HG03469 (cell line): ENCODE measurements at regions not wholly inside any gene's neighbourhood (a gene's known extent, or its start where the extent isn't known, plus 50 kb on each side); places are given as distances from the start of the nearest gene placed in this dataset.
"Not testable (repeated sequence)": the region's sequence is repeated elsewhere in the genome, so short reads cannot be mapped to it uniquely, and the experiment has no call there.

ENCODE experiments used
- ATAC-seq: cut with Tn5 transposase; IDR thresholded peaks from one replicate; pipeline ENCODE4 v1.9.1; 2021; ENCODE audit warnings: mild to moderate bottlenecking, moderate library complexity, moderate number of reproducible peaks; ENCODE audit not compliant: unreplicated experiment

DNA sequence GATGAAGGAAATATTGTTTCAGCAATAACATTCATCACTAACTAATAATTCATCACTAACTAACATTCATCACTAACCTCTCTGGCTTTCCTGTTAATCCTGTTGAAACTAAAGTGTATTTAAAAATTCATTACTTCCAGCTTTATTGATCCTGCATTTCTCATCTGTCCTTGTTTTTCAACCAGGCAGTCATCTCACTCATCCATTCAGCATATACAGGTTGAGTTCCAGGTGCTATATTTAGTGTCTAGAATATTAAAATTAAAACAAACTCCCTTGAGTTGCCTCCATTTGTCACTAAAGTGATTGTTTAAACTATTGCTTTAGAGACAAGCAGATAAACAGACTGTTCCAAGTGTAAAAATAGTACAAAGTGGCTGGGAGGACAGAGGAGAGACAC is 58.1 kb downstream of the ATXN7L3B start:
- ATAC-seq: no peak

DNA sequence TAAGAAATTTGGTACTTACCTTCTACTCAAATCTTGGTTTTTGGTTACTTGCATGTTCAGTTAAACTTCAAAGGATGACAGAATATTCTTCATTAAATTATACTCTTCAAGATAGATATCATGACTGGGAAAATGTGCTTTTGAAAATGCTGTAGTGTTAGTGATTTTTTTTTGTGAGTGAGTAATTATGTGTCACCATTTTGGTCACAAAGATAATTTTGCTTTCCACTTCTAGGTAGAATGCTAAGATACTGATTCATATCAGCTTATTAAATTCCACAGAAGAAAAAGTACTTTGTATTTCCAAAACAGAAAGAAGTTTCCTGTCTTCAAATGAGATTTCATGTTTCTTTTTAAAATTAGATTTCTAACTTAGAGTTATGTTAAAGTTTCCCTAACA is 61.2 kb downstream of the ATXN7L3B start:
- ATAC-seq: no peak

DNA sequence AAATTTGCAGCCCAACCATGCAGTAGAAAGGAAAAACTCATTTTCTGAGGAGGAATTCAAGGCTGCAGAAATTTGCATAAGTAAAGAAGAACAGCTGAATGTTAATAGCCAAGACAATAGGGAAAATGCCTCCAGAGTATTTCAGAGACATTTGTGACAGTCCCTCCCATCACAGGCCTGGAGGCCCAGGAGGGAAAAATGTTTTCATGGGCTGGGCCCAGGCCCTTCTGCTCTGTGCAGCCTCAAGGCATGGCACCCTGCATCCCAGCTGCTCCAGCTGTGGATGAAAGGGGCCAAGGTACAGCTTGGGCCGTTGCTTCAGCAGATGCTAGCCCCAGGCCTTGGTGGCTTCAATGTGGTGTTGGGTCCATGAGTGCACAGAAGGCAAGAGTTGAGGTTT is 62.3 kb downstream of the ATXN7L3B start:
- ATAC-seq: no peak

DNA sequence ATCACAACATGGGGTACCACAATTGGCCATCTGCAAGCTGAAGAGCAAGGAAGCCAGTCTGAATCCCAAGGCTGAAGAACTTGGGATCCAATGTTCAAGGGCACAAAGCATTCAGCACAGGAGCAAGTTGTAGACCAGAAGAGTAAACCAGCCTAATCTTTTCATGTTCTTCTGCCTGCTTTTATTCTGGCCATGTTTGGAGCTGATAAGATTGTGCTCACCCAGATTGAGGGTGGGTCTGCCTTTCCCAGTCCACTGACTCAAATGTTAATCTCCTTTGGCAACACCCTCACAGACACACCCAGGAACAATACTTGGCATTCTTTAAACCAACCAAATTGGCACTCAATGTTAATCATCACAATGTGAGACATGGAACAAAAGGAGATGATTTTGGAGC is 63.2 kb downstream of the ATXN7L3B start:
- not testable (repeated sequence) for ATAC-seq

DNA sequence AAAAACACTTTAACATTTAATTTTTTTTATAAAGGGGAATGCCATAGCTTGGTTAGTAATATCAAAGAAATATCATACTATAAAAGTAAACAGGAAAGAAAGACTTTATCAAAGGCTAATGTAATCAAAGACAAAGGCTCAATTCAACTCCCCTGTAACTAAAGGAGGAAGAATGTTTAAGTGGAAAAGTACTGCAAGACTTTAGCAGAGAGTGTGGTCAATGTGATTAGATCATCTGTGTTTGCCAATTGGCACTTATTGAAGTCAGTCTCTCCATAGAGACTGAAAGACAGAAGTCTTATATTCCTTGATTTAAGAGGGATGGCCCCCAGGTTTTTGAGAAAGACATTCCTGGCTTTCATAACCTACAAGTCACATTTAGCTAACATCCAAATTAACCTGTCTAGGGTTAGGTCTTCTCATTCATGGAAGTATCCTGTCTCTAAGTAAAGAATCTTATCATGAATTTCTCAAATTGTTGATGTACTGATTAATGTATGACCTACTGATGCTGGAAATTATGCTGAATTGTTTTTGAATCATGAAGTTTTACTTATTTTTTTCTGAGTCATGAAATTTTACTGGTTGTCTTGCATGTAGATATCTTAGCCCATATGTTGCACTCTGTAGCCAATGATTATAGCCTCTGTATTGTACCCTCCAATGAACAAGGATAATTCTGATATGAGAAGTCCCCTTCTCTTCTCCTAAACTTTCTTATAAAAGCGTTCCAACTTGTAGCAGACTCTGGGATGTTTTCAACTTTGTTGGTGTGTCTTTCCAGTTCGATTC is 65.4 kb downstream of the ATXN7L3B start:
- no peak for ATAC-seq

DNA sequence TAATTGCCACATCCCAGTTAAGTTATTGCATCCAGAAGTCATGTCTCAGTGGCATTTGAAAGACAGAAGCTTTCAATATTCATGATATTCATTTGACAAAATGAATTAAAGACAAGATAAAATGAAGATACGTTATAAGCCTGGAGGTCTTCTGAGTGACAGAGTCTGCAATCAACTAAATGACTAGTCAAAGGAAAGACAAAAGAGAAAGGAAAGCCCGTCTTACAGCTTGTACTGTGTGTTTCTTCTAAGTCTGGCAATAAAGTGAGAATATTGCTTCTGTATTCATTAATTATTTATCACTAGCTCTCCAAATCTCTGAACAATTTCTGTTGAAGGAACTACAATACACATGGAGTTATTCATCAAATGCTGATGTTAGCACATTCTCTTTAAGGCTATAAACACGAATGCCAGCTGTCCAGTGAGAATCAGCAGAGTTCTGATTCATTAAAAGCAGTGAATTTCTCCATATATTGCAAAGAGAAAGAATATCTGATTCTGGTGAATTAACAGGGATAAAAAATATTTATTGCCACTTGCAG is 70.7 kb downstream of the ATXN7L3B start:
- ATAC-seq: no peak

DNA sequence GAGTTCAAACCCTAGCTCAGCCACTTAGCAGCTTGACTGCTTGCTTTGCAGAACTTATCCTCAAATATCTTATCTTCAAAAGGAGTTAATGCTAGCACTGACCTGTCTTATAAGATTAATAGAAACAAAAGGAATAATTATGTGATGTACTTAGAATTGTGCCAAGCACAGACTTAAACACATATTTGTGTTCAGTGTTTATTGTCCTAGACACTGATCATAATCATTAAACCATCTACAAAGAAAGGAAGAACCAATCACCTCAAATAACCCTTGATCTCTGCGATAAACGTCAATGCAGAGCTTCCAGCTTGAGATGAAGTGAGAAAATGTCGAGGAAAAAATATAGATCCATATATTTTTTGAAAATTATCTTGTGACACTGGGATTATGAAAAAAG is 73.1 kb downstream of the ATXN7L3B start:
- ATAC-seq: no peak

DNA sequence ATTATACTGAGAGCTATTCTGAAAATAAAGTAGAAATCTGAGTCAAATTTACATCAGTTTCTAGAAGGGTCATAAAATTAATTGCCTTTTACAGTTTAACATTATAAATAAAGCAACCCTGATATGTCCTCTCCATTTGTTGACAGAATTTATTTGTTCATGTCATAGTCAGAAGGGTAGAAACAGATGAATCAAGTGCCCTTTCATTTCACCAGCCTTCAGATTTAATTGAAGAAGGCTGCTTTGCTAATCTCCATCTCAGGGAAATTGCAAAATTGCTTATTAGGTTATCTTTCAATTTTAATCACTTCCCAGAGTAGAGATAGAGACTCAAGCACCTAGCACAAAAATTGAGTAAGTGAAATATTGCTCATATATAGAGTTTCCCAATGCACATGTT is 76.8 kb downstream of the ATXN7L3B start:
- no peak for ATAC-seq

DNA sequence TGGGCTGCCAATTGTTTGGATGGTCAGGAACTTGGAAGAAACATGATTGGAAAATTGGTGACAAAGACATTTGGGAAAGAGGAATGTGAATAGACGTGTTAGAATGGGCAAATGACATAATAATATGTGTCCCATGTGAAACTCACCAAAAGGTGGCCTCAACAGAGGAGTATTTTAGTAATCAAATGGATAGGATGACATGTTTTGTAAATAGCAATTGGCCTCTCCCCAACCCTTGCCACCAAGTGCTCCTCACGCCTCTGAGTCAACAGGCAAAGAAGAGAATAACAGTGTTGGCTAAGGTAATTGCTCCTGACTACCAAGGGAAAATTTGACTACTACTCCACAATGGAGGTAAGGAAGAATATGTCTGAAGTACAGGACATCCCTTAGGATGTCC is 81.4 kb downstream of the ATXN7L3B start:
- ATAC-seq: no peak

DNA sequence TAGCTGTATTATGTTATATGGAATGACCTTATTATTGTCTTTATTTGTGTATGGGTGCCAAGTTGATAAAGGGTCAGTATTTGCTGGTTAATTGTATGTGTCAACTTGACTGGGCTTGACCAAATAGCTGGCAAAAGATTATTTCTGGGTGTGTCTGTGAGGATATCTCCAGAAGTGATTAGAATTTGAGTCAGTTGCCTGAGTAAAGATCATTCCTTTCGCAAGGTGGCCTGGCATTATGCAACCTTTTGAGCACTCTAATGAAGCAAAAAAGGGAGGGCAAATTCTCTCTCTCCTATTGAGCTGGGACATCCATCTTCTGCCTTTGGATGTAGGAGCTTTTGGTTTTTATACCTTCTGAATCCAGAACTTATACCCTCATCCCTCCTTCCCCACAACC is 82.2 kb downstream of the ATXN7L3B start:
- ATAC-seq: no peak

DNA sequence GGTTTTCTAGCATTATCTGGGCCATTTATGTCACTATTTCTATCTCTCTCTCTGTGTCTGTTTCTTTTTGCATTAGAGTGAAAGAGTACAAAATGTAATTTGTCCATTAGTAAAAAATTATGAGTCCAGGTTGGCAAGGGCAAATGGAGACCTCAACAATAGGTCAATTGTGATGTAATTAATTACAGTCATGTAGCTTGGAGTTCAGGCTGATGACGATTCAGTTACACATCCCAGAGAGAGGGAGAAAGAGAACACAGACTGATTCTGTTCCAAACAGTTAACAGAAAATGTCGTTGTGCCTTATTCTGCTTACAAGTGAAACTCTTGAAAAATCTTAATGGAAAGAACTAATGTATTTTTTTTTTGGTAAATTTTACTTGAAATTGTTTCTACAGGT is 83.3 kb downstream of the ATXN7L3B start:
- no peak for ATAC-seq

DNA sequence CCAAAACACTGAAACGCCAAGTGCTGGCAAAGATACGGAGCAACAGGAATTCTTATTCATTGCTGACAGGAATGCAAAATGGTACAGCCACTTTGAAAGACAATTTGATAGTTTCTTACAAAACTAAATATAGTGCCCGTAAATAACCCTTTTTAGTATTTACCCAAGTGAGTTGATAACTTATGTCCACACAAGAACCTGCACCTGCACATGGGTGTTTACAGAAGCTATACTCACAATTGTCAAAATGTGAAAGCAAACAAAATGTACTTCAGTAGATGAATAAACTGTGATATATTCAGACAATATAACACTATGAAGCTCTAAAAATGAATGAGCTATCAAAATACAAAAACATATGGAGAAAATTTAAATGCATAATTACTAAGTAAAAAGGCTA is 86.6 kb downstream of the ATXN7L3B start:
- no peak for ATAC-seq

DNA sequence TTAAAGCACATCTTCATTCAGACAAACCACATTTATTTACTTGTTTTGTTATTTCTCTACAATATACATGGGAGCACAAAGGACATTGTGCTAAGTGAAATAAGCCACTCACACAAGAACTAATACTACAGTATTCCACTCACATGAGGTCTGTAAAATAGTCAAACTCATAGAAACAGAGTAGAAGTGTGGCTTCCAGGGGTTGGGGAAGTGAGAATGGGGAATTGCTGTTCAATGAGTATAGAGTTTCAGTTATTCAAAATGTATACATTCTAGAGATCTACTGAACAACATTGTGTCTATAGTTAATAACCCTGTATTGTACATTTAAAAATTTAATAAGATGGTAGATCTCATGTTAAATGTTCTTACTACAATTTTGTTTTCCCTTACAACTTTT is 88.8 kb downstream of the ATXN7L3B start:
- ATAC-seq: peak; percentile 85

DNA sequence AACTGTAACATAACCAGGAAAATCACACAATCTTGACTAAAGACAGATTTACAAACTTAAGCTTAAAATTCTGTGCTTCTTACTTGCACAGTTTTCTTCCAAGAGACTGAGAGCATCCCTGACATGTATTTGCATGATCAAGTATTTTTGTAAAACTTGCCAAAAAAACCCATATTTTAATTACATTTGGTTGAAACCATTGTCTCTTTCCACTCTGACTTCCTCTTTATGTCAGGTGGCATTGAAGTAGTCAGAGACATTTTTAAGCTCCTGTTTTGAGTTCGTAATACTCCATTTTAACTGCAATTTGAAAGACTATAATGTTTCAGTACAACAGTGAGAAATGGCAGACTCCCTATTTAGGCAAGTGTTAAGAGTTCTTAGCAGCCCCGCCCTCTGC is 103.6 kb downstream of the ATXN7L3B start:
- ATAC-seq: no peak

DNA sequence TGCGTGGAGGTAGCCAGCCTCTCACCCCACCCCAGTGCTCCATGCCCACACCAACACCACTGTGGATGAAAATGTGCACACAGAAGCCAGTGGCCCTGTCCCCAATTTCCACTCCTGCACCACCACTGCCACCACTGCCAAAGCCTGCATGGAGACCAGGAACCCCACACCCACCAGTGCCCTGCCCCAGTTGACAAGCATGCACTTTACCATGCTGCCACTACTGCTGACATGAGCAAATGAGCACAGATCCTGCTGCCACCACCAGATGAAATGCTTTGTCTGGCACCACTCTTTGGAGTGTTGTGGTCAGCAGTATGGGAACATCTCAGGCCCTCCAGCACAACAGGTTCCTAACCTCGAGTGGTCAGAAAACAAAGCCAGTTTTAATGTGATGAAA is 104.1 kb downstream of the ATXN7L3B start:
- no peak for ATAC-seq

DNA sequence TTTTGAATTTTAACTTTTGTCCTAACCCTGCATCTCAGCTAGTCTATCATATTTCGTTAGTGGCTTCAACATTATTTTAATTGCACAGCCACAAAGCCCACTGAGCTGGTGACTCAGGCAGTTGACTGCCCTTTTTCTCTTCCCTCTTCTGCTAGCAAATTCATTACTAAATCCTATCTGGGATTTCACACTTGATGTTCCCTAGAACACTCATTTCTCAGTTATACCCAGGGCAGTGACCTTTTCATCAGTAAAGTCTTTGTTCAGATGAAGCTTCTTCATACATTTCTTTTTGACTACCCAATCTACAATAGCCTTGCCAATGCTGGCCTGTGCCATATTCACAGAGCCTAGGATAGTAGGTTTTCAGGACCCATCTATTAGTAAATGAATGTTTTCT is 107.0 kb downstream of the ATXN7L3B start:
- no peak for ATAC-seq

DNA sequence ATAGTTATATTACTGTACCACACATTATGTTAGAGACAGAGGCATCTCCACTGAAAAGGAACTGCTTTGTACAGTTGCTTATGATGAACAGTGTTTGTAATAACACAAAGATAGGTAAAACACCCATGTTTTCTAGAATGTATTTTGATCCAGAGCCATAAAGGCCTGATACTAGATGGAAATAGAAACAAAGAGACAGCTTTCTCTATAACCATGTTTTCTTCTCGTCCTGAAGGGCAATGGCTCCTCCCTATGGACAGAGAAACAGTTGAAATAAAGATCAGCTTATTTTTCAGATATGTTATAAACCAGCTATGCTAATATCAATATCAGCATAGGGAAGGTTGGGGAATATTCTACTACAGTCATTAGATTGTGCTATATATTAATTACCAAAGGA is 109.2 kb downstream of the ATXN7L3B start:
- ATAC-seq: no peak

DNA sequence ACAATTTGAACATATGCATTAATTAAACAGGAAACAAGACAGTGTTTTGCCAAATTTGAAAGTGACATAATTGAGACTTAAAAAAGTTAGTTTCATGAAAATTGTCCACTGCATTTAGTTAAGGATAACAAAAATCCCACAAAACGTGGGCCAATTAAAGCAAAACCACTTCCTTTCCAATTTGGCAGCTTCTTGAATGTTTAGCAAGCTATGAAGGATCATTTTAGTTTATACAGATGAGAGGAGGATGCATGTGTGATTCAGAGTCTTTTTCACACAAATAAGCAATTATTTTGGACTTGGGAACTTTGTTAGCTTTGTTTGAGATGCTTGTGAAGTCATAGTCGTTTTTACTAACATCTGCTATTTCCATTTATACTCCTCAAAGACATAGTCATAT is 109.6 kb downstream of the ATXN7L3B start:
- no peak for ATAC-seq

DNA sequence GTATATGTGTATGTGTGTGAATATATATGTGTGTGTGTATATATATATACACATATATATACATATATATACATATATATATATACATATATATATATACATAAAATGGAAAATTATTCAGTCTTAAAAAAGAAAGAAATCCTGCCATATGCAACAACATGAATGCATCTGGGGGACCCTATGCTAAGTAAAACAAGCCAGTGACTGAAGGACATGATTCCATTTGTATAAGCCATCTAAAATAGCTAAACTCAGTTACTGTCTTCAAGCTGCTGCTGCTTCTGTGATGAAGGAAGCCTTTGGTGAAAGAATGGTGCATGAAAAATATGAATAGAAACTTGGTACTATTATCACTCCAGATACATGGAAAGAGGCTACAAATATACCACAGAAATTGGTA is 118.6 kb downstream of the ATXN7L3B start:
- no peak for ATAC-seq

DNA sequence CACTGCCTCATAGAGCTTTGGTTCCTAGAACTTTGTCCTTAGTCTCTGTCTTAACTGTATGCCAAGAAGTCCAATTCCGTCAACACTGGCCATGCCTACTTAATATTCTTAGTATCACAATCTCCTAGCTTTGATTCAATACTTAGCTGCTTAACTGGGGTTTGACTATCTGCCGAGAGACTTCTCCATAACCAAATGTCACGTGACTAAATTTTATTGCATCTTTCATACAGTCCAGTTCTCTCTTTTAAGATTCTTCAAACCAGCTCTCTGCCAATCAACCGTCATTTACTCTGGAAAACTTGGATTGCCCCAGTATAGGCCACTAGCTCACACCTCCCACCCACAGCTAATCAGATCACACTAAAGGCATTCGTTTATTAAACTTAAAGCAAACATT is 122.8 kb downstream of the ATXN7L3B start:
- ATAC-seq: no peak

DNA sequence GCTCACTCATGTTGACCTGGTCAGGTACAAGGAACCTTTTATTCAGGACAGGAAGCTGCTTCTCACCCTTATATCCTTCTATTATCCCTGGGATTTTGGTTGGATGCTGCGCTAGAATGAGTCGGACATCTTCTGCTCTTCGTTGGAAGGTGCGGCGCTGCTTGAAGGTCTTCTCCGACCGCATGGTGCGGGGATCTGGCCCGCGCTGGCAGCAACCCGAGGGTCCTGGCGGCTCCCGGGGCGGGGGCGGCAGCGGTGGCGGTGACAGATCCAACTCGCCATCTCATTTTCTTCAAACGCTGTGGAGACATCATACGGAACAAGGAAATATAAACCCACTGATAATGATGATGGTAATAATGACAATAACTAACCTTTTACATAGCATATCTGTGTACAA is 126.3 kb downstream of the ATXN7L3B start:
- ATAC-seq: no peak

DNA sequence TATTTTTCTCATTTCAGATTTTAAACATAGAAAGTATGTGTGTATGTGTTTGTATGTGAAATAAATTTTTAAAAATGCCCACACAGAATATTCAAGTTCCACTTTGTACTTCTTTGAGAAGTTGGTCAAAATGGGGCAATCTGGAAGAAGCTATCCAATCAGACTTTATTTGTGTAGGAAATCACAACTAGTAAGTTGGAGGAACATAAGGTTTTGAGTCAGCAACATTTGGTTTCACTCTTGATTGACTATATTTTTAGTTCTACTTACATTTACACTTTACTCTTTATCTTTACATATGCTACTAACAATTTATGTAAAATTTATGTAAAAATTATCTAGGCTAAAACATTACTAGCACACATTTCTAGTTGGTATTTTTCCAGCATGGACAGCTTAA is 128.1 kb downstream of the ATXN7L3B start:
- no peak for ATAC-seq

DNA sequence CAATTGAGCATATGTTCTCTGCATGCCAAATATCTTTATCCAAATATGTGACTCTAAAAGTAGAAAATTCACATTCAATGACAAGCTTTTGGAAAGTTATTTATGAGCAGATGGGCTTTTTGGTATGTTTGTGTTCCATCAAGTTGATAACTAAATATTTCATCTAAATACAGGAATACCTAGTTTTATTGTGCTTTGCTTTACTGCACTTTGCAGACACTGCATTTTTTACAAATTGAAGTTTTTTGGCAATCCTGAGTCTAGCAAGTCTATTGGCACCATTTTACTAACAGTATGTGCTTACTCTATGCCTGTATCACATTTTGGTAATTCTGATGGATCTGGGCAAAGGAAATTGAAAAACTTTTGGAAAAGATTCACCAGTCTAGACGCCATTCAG is 133.8 kb downstream of the ATXN7L3B start:
- ATAC-seq: no peak
